HG02798 (cell line): ENCODE measurements at regions not wholly inside any gene's neighbourhood (a gene's known extent, or its start where the extent isn't known, plus 50 kb on each side); places are given as distances from the start of the nearest gene placed in this dataset.

ENCODE experiments used
- ATAC-seq: cut with Tn5 transposase; IDR thresholded peaks from one replicate; pipeline ENCODE4 v1.9.1; 2021; ENCODE audit warnings: mild to moderate bottlenecking; ENCODE audit not compliant: unreplicated experiment, poor library complexity

DNA sequence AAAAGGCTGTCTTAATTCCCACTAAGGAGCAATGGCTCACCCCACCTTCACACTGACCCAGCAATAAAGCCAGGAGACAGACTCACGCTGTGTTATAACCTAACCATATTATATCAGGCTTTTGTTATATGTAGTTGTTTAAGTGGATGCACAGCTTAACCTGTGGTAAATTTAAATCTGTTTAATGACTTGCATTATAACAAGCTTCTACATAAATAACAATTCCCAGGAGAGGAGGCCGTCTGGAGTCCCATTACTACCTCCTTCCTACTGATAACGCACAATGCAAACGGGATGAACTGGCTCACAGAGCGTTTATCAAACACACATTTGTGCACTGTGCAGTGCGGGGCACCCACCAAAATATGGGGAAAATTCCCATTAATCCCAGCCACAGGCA lies 102.1 kb upstream of the MGMT start:
- no peak for ATAC-seq

DNA sequence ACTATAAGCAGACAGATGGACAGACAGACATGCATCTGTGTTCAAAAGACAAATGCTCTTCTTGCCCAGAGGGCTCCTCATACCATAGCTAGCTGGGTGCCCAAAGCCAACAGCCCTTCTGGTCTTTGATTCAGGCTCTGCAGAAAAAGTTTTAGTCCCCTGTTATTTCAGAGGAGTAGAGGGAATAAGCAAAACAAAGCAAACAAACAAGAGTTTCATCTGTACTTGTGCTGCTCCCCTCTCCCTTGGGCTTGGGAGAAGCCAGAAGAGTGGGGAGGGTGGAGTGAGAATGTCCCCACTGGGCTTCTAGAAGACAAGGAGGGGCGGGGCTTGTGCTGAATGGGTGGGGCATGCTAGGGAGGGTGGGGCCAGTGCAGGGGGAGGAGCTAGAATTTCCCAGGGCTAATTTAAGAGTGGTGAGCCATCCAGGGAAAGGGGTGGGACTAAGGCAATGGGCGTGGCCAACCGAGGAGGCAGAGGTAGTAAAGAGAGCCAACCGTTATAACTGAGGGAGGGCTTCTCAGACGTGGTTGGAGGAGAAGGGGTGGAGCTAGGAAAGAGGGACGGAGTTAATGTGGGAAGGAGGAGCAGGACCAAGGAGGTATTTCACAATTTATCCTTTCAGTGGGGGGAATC lies 101.2 kb upstream of the MGMT start:
- ATAC-seq, result no peak

DNA sequence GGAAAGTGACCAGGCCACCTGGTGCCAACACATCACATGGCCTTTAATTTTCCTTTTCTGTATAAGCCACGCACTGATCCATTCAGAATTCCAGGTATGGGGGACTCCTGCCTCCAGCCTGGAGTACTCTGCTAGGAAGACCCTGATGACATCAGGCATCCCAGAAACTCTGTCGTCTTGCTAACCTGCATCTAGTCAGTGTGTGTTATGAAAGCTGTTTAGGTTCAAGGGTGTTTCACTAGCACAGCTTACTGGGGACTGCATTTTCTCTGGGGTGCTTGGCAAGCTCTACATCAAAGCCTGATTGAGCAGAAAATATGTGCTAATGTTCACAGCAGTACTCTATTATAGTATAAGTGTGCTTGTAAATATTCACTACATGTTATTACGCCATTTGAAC lies 100.6 kb upstream of the MGMT start:
- ATAC-seq, result no peak

DNA sequence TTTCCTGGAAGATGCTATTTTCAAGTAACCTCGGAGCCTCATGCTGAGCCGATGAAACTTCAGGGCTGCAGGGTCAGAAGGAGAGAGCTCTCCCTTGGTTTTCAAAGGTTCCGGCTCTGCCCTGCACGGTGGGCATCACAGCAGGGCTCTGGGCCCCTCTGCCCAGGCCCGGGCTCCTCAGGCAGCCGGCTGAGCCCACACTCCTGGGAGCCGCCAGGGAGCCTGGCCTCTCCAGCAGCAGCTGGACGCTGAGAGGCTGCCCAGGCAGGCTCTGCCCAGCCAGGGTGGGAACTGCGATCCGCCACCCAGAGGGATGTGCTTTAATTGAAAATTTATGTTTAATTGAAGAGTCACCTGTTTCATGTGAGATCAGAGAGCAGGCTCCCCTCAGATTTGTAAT lies 97.5 kb upstream of the MGMT start:
- no peak for ATAC-seq

DNA sequence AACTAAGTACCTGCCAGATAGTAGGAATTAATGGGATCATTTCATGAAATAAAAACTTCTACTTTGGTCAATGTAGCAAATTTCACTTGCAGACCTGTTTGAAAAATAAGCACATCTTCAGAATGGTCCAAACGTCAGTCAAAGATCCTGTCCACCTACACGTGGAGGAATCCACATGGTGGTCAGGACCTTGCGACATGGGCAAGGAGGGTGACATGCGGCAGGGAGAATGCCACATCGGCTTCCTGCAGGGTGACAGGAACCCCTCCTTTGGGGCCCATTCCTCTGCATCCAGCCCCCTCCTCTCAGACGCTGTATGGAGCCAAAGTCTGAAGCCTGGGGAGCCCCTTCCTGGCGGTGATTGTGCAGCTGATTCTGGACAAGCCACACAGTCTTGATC lies 95.5 kb upstream of the MGMT start:
- no peak for ATAC-seq

DNA sequence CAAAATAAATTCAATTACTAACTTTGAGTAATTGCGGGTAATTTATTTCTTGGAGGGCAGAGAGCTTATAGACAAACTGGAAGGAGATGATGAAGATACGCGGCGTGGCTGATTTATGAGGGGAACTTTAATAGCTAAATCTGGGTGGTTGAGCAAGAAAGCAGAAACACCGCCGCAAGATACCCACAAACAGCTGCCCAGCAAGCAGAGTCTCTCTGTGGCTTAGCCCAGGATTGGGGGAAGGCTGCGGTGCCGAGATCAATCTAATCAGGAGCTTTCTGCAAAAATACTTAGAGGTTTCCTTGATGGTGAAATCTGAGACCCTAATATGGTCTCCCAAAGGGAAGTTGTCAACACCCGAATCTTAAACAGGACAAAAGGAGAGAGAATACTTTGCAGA lies 94.9 kb upstream of the MGMT start:
- no peak for ATAC-seq

DNA sequence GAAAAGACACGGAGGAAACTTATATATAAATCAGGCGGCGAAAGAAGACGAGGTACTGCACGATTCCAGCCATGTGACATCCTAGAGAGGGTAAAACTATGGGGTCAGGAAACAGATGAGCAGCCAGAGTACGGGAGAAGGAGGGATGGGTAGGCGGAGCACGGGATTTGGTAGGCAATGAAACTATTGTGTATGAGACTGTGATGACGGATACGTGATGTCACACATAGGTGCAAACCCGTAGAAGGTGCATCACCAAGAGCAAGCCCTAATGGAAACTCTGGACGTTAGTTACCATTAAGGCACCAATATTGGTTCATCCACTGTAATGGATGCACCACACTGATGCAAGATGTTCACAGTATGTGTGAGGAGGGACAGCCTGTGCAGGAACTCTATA lies 93.8 kb upstream of the MGMT start:
- no peak for ATAC-seq

DNA sequence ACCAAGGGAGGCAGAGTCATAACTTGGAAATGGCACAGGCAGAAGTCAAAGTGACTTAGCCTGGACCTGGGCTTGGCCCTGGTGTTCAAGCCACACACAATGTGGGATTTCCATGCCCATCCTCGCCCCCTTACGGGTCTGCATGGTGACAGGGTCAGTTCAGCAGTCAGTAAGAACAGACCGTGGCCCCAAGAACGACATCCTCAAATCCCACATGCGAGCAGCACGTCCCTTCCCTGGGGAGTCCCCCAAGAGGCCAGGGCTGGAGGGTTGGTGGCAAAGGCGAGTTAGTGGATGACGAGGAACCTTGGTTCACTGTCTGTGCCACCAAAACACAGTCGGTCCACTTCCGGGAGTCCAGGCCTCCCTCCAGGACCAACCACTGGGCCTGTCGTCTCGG lies 93.3 kb upstream of the MGMT start:
- ATAC-seq, result no peak

DNA sequence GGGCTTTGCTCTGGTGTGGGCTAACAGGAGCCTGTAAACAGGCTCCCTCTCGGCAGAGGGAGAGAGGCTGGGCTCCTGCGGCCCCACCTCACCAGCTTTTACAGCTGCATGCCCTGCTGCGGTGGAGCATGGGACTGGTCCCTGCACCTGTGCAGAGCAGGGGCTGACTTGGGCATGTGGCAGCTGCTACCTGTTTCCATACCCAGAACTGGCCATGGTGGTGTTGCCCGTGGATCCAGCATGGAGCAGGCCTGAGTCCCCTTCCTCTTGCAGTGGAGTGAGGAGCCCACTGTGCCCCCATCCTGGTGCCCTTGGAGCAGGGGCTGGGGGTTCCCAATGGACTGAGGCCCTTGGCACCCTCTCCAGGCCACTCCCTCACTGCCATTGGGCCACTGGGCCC lies 91.9 kb upstream of the MGMT start:
- no peak for ATAC-seq

DNA sequence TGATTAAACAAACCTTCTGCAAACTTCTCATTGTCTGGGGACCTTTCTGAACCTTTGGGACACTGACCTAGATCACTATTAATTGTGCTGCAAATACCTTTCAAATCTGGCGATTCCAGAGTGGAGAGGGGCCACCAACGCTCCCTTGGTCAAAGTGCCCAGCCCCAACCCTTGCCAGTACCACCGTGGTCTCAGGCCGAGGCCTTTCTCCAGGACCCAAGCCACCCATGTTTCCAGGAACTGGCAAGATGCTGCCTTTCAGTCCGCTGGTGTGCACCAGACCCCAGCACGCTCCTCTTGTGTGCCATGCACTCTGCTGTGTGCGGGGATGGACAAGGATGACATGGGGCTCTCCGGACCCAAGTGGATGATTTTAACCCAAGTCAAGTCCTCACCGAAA lies 91.1 kb upstream of the MGMT start:
- no peak for ATAC-seq

DNA sequence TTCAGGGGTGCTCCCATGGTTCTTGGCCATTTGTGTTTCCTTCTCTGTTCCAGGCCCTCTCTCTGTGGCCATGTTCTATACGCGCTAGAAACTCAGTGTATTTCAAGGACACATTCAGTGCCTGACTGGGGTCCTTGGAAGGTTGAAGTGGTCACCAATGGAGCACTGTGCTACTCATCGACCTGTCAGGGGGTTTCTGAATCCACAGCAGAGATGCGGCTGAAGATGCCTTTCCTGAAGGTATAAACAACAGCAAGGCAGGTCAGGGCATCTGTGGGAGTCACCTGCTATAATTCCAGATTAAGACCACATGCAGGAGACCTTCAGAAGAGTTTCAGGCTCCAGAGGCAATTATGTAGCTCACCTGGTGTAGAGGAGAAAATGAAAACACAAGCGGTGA lies 86.8 kb upstream of the MGMT start:
- no peak for ATAC-seq

DNA sequence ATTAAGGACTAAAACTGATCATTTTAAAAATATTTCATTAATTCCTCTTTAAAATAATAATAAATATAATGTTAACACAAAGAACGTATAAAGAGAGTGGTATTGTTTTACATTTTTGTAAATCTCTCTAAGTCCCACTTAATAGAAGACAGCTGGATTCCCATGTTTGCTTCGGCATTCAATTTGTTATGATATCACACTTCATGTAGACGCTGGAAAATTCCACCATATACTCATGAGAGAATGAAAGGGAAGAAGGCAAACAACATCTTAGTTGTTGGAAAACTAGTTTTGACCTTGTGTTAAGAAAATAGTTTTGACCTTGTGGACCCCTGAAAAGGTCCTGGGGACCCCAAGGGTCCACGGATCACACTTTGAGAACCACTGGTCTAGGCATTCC lies 85.3 kb upstream of the MGMT start:
- ATAC-seq, result no peak

DNA sequence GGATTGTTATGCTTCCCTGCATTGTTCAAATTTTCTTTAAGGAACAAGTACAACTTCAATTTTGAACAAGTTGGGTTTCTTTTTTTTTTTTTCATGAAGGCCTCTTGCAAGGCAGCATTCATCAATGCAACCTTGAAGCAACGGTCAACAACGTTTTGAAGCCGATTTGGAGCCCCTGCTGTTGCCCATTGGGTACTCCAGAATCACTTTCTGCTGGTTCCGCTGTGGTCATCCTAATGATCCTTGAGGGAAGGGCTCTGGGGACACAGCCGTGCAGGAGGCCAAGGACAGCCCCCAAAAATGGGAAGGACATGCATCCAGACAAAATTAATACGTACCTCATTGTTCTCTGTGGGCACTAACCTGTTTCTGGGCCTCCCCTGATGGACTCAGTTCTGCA lies 84.6 kb upstream of the MGMT start:
- no peak for ATAC-seq

DNA sequence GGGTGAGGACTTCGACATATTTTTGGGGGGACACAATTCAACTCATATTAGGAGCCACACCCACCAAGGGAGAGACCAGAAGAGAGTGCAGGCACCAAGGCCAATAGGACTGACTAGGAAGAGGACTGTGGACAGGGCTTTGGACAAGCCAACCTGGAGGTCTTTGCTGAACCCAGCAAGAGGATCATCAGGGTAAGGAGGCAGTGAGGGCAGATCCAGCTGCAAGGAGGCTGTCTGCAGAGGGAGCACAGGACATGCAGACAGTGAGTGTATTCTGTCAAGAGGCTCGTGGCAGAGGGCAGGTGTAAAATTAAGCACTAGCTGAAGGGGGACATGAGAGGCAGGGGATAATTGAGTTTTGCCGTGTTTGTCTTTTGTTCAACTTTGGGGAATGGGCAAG lies 83.4 kb upstream of the MGMT start:
- no peak for ATAC-seq

DNA sequence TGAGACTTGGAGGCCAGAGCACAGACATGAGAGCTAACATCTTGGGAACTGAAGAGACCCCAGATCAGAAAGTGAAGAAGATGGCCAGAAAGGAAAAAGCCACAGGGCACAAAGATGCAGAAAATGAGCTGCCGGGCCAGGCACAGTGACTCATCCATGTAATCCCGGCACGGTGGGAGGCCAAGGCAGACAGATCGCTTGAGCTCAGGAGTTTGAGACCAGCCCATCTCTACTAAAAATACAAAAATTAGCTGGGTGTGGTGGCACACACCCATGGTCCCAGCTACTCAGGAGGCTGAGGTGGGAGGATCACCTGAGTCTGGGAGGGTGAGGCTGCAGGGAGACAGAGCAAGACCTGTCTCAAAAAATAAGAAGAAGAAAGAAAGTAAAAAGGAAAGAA lies 81.4 kb upstream of the MGMT start:
- no peak for ATAC-seq

DNA sequence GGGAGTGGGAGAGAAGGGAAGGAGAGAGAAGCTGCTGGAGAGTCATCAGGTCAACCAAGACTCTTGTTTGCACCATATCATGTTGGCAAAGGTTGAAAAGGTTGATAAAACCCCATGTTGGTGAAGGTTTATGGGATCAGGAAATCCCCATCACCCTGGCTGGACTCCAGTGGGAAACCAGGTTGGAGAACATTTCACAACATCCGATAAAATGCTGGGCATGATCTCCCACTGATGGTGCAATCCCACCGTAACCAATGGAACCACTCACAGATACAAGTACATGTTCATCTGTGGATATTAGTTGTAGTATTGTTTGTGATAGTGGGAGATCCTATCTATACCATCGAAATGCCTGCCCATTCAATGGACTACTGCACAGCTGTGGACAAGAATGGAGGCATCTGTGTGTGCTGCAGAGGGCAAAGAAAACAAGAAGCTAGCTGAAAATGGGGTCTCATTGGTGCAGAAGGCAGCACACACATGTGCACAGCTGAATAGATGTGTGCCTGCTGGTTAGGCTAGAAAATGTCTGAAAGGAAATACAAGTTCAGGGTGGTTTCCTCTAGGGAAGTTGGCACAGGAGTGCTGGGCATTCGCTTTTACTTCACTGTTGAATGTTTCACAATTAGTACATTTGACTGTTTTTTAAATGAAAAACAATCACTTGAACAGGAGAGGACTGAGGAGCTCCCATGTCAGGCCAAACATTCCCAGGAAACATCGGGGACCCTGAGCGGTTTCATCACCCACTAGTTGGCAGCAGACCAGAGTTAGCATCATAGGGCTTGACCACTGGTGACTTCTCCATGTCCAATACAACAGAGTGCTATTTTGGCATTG lies 80.4 kb upstream of the MGMT start:
- ATAC-seq, result no peak

DNA sequence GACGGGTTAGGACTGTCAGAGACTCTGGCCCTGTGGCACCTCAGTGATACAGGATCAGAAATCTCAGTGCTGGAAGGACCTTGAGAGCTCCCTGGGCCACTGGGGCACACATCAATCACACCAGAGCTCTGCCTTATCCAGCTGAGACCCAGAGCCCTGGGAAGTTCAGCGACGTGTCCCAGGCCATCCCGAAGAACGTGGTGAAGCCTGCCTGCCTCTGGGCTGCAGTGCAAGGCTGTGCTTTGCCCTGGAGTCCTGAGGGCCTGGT lies 79.8 kb upstream of the MGMT start:
- ATAC-seq, result no peak

DNA sequence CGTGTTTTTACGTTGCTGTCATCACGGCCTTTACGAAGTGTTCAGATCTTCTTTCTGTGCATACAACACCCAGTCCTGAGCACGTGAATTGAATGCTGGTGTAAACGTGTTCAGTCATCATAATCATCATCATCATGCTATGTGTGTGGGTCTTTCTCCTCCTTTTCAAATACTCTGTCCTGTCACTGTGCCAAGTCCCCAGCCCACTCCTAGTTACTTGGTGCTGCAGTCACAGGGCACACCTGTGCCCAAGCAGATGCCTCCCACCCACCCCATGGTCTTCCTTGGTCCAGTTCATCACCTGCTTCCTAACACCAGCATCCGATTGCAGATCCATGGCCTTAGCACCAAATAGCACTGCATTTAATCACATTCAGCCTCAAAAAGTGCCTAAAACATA lies 78.6 kb upstream of the MGMT start:
- ATAC-seq, result no peak

DNA sequence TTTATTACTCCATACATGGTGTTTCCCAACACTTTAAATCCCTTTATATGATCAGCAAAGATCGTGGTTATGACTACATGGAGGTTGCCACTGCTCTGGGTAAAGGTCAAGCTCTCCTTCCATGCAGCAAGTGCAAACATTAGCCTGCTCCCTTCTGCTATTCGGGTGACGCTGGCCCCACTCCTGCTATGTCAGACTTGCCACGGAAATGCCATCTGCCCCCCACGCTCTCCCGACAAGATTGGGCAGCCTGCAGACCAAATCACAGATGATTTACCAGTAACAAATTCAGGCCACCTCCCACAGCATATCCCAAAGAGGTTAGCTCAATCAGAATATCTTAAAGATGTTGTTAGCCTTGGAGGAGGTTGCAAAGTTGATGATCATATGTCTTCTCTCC lies 77.8 kb upstream of the MGMT start:
- no peak for ATAC-seq

DNA sequence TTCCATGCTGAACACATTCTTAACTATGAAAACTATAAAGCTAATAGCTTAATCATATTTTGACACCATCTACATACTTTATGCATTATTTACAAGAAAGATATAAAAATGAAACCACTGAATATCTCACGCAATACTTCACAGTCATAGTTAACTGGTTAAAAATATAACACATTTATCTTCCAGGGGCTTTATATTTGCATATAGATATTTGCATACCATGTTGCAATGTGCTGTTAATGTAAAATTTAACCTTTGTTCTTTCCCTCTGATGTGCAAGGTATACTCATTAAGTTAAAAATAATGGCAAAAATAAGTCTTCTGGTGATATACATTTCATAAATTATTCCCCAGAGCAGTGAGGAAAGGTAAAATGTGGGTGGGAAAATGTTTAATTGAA lies 76.9 kb upstream of the MGMT start:
- peak; percentile 36 for ATAC-seq

DNA sequence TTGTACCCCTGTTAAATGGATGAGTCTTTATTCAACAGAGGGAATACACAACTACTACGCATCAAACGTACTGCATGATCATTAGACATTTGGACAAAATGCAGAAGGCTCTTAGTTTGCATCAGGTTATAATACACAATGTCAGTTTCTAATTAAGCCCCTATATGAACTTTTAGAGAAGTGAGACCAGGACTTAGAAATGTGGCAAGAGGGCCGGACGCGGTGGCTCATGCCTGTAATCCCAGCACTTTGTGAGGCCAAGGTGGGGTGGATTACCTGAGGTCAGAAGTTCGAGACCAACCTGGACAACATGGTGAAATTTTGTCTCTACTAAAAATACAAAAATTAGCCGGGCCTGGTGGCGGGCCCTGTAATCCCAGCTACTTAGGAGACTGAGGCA lies 76.3 kb upstream of the MGMT start:
- ATAC-seq, result no peak

DNA sequence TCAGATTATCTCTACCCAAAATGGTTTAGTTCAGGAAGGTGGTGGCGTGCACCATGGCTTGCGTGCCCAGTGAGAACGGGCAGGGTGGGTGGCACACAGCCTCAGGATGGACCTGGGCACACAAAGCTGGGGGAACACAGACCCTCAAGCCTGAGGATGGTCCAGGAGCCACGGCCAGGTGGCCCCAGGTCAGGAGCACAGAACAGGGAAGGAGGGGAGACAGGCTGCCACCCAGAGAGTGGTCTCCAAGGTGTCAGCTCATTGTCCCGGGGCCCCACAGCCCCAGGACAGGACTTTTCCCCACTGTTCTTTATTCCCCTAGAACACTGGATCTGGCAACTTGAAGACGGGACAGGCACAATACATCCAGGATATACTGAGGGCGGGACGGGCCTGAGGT lies 75.6 kb upstream of the MGMT start:
- ATAC-seq, result no peak

DNA sequence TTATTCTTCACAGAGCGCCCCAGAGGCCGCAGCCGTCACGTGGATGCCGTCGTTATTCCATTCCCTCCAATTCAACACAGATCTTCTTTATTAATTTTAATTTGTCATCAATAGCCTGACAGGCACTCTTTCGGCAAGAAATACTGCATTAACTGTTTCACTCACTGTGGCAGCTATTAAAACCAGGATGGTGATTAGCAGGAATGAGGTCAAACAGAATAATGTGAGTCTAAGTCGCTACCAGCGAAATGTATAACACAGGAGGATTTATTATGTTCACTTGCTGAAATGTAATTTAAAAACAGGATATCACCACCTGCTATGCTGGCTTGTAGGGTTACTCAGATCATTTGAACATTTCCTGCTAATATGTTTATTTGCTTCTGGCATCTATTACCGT lies 74.2 kb upstream of the MGMT start:
- no peak for ATAC-seq
